HG03575 (cell line): ENCODE measurements at regions not wholly inside any gene's neighbourhood (a gene's known extent, or its start where the extent isn't known, plus 50 kb on each side); places are given as distances from the start of the nearest gene placed in this dataset.
"Not testable (repeated sequence)": the region's sequence is repeated elsewhere in the genome, so short reads cannot be mapped to it uniquely, and the experiment has no call there.

Source experiments
- ATAC-seq: cut with Tn5 transposase; IDR thresholded peaks from one replicate; pipeline ENCODE4 v1.9.1; 2021; ENCODE audit not compliant: unreplicated experiment, insufficient number of reproducible peaks, low FRiP score; ENCODE audit errors: extremely low read depth

DNA sequence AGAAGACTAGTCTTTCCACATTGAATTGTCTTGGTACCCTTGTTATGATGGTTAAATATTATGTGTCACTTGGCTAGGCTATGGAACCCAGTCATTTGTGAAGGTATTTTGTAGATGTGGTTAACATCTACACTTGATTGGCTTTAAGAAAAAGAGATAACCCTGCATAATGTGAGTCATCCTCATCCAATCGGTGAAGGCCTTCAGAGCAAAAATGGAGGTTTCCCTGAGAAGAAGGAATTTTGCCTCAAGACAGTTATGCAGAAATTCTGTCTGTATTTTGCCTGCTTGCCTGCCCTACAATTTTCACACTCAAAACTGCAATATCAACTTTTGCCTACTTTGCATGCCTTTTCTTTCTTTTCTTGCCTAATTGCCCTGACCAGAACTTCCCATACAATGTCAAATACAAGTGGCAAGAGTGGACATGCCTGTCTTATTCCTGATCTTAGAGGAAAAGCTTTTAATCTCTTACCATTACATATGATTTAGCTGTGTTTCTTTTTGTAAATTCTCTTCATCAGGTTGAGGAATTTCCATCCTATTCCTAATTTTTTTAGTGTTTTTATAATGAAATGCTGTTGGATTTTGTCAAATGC lies 84.6 kb upstream of the CDC42EP3 start:
- ATAC-seq: not testable (repeated sequence)

DNA sequence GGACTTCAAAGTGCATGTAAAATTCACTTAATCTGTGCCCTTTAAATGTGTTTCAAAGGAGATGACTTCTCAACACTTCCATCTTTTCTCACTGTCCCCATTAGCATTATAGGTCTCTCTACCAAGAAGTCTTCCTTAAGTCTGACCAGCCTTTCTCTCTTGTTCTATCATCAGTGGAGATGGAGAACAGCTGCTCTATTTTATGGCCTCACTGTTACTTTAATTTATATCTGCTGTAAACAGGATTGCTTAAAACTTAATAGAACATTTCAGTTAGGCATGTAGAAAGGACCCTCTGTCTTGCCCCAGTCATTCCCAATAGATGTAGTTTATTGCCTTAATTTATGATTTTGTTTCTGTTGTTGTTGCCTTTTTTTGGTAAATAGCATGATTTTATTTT lies 86.0 kb upstream of the CDC42EP3 start:
- ATAC-seq: not testable (repeated sequence)

DNA sequence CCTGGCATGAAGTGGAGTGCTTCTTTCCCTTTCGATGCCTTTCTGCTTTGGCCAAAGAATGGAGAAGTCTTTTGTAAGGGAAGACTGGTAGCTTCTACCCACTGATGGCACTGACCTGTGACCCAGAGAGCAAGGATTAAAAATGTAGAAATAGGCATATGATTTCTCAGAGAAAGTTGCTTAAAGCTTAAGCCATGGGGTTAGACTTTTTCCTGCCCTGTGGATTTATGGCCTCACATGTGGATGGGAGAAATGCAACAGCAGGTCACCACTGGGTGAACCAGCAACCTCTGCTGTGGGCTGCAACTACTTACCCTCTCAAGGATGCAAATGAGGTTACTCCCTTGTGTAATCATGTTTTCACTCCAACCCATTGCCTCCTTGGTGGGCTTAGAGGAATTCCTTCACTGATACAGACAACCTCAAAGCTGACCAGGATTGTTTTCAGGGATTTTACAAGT lies 86.7 kb upstream of the CDC42EP3 start:
- ATAC-seq: not testable (repeated sequence)

DNA sequence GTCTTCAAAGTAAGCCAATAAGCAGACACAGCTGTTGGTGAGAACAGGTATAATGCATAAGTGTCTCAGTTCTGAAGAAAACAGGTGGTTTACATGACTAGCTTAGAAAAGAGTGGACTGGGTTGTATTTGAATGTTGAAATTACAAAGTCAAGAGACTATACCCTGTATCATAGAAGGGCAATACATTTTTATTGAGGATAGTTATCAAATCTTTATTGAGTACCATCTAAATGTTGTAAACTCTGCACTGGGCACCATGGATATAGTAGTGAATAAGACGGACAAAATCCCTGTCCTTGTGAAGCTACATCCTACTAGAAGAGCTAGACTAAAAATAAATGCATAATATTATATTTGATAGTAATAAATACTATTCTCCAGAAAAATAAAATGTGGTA lies 88.5 kb upstream of the CDC42EP3 start:
- not testable (repeated sequence) for ATAC-seq

DNA sequence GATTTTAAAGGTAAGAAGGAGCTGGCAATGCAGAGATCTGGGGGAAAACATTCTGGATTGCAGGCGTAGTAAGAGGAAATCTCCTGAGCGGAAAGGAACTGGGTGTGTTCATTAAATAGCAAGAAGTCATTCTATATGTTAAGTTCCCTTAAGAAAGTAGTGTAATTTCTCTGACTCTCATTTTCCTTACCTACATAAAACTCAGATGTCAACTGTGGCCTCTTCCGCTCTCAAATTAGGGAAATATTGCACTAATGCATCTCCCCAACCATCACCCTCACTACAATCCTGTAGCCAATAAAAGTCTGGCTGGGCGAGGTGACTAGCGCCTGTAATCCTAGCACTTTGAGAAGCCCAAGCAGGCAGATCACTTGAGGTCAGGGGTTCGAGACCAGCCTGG lies 89.0 kb upstream of the CDC42EP3 start:
- ATAC-seq: no peak

DNA sequence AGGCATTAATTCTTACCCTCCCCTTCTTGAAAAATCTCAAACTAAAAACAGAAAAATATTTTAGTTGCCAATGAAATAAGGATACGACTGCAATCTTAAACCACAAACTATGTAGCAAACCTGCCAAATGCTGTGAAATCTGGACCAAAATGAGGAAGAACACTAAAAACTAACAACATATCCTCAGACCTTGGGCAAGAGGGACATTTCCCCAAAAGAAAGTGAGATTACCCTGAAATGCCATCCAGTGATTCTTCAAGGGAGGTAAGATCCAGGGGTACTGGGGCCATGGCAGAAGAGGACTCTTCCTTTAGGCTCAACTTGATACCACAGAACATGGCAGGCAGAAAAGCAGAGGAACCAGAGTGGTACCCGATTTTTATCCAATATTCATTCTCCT lies 90.8 kb upstream of the CDC42EP3 start:
- ATAC-seq: not testable (repeated sequence)

DNA sequence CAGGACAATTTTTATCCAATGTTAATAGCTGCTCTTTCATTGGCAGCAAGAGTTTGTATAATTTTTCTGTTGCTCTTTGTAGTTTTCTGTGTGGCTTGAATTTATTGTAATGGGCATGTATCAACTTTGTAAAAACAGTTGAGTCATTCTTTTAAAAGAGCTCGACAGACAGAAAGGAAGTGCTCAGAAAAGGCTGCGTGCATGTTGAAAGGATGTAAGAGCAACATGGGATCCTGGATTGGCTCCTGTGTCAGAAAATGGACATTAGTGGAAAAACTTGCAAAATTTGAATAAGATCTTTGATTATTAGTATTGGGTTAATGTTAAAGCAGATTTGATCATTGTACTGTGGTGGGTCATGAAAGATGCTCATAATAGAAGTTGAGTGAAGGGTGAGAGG lies 93.3 kb upstream of the CDC42EP3 start:
- no peak for ATAC-seq

DNA sequence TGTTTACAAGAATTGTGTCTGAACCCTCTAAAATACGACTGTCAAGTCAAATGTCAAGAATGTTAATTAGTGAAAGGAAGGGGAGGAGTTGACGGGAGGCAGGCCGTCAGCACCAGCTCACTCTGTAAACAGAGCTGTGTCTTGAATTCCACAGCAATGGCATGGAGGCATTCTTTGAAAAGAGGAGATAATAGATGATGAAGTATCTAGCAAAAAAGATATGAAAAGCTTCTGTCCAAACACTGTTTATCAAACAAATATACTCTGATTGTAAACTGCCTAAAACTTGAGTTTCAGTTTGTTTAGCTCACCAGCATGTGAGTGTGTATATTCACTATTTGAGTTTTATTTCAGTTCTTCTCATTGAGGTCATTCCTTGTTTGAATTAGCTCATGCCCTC lies 94.7 kb upstream of the CDC42EP3 start:
- ATAC-seq: no peak

DNA sequence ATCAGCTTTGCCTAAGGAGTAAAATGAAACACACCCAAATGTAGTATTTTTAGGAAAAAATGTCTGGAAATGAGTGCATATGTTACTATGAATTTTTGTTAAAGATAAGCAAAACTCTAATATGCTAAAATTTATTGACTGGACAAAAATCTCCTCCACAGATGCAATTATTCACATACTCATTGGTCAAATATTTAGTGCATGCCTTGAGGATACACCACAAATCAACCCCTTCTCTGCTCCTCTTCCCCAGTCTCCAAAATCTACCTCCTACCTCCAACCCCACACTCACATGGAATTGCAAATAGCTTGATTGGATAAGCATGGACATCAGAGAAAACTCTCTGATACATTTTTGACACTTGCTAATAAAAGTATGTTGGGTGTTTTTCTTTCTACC lies 95.6 kb upstream of the CDC42EP3 start:
- ATAC-seq: no peak

DNA sequence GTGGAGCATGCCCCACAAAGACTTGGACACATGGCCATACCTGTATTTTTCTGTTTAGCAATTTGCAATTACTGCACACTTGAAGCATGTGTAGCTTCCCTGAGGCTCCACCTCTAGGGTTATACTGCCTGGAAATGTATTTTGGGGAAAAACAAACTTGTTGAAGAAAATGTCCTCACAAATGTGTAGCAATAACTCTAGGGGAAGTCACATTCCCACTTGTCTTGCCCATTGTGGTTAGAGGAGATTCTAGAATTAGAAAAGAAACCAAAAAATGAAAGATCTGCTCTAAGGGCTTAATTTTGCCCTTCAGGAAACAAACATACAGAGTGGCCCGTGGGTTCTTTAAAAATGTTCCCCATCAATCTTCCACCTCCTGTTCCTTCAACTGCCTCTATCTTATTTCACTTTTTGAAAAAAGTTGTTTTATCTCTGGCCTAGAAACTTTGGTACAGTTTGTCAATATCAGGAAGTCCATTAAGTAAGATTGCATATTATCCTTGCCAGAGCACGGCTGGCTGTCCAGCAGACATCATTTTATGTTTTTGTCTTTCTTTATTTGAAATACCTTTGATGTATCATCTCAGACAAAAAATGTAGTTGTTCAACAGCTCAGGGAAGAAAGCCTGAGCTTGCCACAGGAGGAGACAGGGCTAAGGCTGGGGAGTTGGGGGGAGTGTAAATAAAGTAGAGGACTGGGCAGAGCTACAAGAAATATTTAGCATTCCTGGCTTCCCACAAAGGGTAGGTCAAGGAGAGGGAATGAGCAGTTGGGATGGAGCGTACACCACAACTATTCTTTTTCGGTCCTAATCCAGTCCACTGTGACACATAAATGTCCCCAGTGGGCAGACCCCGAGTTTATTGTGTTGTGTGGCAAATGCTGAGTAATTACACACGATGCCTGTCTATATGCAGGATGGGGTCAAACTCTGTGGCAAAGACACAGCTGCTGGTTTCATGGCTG lies 96.8 kb upstream of the CDC42EP3 start:
- ATAC-seq: no peak

DNA sequence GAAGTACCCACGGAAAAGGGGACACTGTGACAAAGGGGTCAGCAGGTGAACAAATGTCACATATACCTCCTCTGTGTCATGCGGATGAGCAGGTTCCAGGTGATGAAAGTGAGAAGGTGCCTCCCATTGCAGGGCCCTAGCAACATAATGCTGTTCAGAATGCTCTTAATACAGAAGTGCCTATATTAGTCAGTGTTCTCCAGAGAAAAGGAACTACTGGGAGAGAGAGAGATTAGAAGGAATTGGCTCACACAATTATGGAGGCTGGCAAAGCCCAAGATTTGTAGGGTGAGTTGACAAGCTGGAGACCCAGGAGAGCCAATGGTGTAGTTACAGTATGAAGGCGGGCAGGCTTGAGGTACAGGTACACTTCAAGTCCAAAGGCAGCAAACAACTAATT lies 98.1 kb upstream of the CDC42EP3 start:
- ATAC-seq: no peak

DNA sequence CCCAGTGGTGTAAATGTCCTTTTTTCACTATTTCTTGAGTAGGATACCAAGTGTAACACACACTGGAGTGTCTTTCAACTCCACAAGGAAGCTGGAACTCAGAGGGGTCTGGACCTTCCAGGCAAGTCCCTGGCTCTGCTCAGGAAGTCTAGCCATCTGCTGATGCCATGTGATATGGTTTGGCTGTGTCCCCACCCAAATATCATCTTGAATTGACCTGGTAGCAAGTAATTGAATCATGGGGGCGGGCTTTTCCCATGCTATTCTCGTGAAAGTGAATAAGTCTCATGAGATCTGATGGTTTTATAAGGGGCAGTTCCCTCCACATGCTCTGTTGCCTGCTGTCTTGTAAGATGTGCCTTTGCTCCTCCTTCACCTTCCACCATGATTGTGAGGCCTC lies 99.4 kb upstream of the CDC42EP3 start:
- no peak for ATAC-seq

DNA sequence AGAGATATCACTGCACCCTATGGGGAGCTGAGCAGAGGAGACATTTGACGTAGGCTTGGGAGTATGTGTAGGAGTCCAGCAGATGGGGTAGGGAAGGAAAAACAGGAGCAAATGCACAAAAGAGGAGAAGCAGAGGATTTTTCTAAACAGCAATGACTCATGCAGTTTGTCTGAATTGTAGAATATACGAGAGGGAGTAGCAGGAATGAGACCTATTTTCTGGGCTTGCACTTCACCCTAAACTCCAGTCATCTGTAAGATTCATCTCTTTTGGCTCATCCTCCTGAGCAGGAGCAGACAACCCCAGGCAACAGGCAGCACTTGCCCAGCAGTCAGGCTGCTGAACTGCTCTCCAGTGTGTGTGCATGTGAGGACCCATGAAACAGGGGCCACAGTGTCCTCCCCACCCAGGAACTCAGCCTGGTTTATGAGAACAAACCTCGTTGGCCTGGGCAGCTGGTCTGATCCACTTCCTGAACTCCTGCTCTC lies 100.2 kb upstream of the CDC42EP3 start:
- no peak for ATAC-seq

DNA sequence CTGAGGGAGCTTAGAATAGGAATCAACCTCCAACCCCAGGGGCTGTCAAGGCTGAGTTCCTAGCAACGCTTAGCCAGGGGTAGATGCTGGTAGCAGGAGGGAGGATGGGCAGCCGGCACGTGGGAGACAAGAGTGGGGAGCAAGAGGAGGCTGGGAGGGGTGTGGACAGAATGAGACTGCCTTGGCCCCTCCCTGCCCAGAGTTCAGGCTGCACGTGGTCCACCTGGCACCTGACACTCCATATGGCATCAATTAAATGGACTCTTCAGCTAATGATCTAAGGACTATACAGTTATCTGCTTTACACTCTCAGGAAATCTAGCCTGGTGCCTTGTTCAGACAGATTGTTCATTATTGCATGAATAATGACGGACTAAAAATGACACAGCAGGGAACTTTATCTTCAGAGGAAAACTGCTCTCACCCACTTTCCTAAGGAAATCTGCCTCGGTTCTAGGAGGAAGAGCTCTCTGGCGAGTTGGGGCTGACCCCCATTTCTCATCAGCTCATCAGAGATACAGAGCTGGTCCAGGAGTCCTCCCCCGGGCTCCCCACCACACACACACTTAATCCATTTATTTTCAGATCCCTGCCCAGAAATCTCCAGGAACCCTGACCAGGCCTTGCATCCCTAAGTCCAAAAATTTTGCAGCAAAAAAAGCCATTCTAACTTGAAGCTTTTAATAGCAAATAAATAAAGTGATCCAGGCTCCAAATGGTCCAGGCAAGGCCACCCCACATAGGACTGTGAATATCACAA lies 102.1 kb upstream of the CDC42EP3 start:
- ATAC-seq: no peak

DNA sequence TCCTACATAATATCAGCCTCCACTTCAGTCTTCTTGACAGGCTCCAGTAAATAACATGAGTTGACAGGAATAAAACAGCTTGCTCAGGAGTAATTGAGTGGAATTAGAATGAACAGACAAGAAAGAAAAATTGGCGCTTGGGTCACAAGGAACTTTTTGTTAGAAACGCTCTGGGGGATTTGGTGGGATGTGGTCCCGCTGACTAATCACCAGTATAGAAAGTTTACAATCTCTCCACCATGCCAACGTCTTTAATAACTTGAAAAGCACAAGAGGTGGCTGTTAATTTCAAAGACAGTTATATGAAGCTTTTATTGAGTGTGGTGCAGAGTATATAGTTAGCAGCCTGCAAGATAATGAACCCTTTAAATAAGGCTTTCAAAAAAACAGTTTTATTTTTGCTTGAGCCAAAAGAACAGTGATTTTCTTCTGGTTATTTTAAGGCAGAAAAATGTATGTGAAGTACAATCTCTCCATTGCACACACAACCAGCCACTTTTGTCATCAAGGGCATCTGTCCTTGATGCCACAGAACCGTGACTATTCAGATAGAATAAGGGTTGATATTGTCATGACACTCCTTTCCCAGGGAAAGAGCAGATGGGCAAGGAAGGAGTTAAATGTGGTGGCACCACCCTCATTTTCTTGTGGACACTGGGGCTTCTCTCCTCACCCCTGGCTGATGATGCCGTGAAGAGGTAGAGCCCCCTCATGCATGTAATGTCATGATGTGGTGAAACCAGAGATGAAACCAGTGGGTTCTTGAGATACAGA lies 102.9 kb upstream of the CDC42EP3 start:
- ATAC-seq: not testable (repeated sequence)

DNA sequence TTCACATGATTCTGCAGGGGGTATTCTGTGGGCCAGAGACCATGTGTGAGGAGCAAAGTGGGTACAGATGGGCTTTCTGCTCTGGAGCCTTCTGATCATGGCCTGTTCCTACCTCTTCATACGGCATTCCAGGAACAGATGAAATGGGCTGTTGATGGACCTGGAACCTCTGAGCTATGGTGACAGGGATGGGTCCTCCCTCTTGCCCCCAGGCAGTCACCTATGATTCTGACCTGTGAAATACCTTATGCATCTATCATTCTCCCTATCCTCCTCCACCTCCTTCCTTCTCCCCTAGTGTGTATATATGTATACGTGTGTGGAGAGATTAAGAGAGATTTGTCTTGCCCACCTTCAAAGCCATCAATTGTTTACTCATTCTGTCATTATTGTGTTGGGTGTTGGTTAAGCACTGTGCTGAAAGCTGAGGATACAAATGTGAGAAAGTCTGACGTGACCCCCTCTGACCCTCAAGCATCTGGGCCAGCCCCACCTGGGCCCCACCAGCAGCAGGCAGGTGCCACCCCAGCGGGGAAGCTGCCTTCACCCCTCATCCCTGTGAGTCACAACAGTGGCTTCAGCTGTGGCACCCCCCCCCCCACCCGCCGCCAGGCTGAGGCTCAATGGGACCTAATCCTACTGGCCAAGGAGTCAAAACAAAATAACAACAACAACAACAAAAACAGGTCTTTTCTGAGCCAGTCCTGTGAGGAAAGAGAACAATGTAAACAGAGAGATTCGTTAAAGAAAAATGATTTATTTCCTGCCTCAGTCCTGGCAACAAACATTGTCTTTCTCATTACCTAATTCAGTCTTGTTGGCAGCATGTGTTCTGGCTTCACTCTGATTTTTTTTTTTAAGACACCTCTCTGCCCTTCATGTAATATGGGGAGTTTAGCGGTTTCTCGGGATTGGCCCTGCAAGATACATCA lies 103.8 kb upstream of the CDC42EP3 start:
- no peak for ATAC-seq

DNA sequence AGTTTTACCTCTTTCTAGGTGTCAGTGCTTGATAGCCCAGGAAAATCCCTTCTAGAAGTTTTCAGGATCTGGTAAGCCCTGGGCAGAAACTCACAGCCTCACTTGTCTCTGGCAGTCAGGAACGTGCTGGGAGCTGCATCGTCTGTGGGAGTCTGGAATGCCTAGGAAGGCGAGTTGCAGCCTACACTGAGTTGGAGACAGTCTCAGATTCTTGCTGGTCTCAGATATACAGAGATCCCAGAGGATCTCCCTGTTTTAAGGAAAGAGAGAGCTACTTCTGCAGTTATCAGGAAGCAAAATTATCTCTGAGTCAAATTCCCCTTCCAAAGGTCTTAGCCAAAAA lies 104.4 kb upstream of the CDC42EP3 start:
- no peak for ATAC-seq

DNA sequence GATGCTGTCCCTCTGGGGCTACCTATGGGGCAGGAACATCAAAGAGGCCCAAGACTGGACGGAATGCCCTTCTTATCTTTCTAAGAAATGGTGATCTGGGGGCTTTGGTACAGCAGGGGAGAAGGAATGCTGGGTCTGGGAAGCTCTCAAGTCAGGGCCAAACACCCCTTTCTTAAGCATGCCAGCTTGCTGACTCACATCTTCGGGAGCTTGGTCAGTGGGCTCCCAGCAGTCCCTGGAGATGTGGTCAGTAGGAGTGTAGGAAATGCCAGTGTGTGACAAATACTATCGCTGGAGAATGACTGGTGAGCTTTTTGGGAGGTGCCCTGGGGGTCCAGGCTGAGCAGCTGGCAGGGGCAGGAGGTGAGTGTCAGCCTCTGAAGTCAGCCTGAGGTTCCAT lies 105.0 kb upstream of the CDC42EP3 start:
- ATAC-seq: no peak
